ENCODE measurements at regions not wholly inside any gene's neighbourhood (a gene's known extent, or its start where the extent isn't known, plus 50 kb on each side); places are given as distances from the start of the nearest gene placed in this dataset.

DNA sequence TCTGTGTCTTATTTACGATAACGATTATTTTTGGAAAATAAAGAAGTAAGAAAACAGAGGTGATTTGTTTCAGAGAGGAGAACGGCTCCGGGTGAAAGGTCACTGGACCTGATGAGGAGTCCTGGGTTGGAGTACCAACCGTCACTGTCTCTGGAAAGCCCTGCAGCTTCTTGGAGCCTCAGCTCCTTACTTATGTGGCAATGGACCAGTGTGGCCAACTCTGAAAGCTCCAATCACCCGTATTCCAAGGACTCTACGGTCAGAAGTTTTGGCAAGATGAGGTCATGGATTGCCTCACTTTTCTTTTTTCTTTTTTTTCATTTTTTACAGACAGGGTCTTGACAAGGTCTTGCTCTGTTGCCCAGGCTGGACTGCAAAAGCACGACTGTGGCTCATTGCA is 84.8 kb downstream of the KLF4 start:
- H3K27me3 ChIP-seq (ENCODE audit: control insufficient read depth, insufficient read depth, low read length), result no peaks in the 10 kb centered on the region
- TF ChIP-seq, protein P1, sequence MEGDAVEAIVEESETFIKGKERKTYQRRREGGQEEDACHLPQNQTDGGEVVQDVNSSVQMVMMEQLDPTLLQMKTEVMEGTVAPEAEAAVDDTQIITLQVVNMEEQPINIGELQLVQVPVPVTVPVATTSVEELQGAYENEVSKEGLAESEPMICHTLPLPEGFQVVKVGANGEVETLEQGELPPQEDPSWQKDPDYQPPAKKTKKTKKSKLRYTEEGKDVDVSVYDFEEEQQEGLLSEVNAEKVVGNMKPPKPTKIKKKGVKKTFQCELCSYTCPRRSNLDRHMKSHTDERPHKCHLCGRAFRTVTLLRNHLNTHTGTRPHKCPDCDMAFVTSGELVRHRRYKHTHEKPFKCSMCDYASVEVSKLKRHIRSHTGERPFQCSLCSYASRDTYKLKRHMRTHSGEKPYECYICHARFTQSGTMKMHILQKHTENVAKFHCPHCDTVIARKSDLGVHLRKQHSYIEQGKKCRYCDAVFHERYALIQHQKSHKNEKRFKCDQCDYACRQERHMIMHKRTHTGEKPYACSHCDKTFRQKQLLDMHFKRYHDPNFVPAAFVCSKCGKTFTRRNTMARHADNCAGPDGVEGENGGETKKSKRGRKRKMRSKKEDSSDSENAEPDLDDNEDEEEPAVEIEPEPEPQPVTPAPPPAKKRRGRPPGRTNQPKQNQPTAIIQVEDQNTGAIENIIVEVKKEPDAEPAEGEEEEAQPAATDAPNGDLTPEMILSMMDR (IDR thresholded peaks at IDR 0.05; ENCODE audit: insufficient read depth, low read length, poor library complexity, severe bottlenecking), result no peak
- no peaks in the 10 kb centered on the region for H3K36me3 ChIP-seq (ENCODE audit: control insufficient read depth, insufficient read depth, low read length)
- no peak for DNase-seq (ENCODE audit: low read depth)
- no peak overlapping the region for H3K4me3 ChIP-seq (ENCODE audit: low read depth, low read length)

DNA sequence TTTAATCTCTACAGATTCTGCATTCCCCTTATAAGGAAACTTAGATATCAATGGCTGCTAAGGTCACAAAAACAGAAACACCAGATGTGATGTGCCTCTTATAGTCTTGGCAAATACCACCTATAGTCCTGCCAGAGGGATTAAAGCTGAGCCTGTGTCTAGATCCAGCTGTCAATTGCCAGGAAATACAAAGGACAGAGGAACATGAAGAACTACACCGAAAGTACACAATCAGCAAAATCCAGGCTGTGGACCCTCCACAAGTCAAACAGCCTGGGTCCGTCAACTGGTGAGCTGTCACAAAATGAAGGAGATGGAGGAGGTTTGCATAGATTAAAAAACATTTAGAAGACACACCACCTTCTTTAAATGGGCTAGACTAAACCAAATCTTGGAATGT is 85.4 kb downstream of the KLF4 start:
- TF ChIP-seq, protein P1 (IDR thresholded peaks at IDR 0.05; ENCODE audit: insufficient read depth, low read length, poor library complexity, severe bottlenecking), result no peak
- Histone ChIP-seq H3K36me3 (ENCODE audit: control insufficient read depth, insufficient read depth, low read length) (no peaks in the 10 kb centered on the region), H3K4me3 (ENCODE audit: low read depth, low read length) (no peak overlapping the region), H3K27me3 (ENCODE audit: control insufficient read depth, insufficient read depth, low read length) (no peaks in the 10 kb centered on the region)
- no peak for DNase-seq (ENCODE audit: low read depth)

DNA sequence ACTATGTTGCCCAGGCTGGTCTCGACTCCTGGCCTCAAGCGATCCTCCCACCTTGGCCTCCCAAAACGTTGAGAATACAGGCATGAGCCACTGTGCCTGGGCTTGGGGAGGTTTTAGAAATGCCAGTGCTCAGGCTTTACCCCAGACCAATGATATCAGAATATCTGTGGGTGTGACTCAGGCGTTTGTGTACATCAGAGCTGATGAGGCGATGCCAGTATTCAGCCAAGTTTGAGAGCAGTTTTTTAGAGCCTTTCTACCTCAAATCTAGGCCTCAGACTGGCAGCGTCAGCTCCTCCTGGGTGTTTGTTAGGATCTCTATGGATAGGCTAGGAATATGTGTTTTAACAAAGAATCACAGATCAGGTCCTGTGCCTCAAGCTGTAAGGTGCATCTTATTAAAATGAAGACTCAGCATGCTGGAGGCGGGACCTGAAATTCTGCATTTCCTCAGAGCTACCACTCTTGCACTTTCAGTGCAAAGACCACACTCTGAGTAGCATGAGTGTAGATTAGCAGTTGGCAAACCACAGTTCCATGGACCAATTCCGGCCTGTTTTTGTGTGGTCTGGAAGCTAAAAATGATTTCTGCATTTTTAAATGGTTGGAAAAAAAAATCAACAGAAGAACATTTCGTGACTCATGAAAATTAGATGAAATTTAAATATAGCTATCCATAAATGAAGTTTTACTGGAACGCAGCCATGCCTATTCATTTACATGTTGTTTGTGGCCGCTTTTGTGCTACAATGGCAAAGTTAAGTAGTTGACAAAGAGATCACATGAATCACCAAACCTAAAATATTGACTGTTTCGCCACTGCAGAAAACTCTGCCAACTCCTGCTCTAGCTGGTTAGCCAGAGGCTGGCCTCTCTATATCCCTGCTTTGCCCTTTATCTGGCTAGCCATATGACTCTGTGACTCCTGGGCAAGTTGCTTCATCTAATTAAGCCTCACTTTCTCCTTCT is 92.2 kb downstream of the KLF4 start:
- Histone ChIP-seq H3K4me3 (ENCODE audit: low read depth, low read length) (no peak overlapping the region), H3K27me3 (ENCODE audit: control insufficient read depth, insufficient read depth, low read length) (no peaks in the 10 kb centered on the region), H3K36me3 (ENCODE audit: control insufficient read depth, insufficient read depth, low read length) (no peaks in the 10 kb centered on the region)
- TF ChIP-seq, protein P1 (IDR thresholded peaks at IDR 0.05; ENCODE audit: insufficient read depth, low read length, poor library complexity, severe bottlenecking), result no peak
- DNase-seq (ENCODE audit: low read depth), result no peak

DNA sequence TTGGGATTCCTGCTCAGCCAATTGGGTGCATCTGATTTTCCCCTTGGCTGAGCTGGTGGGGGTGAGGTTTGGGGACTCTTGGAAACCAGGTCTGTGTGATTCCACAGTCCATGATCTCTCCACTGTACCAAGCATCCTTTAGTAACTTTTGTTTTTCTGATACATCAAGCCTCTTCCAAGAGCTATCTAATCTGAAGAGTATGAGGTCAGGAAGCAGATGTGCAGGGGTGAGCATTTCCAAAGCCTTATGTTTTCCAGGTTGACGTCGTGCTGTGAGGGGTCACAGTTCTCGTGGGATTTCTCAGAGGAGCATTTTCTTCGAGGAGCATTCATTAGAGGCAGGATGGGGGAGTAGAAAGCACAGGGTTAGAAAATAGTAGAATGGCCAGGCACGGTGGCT is 95.3 kb downstream of the KLF4 start:
- TF ChIP-seq, protein P1 (IDR thresholded peaks at IDR 0.05; ENCODE audit: insufficient read depth, low read length, poor library complexity, severe bottlenecking), result no peak
- no peak overlapping the region for H3K4me3 ChIP-seq (ENCODE audit: low read depth, low read length)
- H3K36me3 ChIP-seq (ENCODE audit: control insufficient read depth, insufficient read depth, low read length), result no peaks in the 10 kb centered on the region
- DNase-seq (ENCODE audit: low read depth), result no peak
- H3K27me3 ChIP-seq (ENCODE audit: control insufficient read depth, insufficient read depth, low read length), result no peaks in the 10 kb centered on the region

DNA sequence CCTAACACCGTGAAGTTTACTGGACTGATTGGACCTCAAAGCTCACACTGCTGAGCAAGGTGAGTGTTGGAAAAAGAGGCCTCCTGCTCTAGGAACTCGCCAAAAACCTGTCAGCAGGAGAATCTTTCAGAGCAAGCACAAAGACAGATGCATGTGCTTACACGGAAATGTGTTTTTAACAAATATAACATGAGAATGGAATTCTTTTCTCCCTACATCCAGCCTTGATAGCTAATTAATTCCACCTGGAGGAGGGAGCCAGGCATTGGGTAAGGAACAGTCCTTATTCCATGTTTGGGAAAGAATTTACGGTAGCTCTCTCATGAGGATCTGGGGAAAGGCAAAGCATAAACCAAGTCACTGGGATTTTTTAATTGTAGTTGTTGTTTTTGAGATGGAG is 98.8 kb downstream of the KLF4 start:
- TF ChIP-seq, protein P1 (IDR thresholded peaks at IDR 0.05; ENCODE audit: insufficient read depth, low read length, poor library complexity, severe bottlenecking), result no peak
- Histone ChIP-seq H3K4me3 (ENCODE audit: low read depth, low read length) (no peak overlapping the region), H3K36me3 (ENCODE audit: control insufficient read depth, insufficient read depth, low read length) (no peaks in the 10 kb centered on the region), H3K27me3 (ENCODE audit: control insufficient read depth, insufficient read depth, low read length) (no peaks in the 10 kb centered on the region)
- DNase-seq (ENCODE audit: low read depth), result no peak
